PC-9 (cell line): ENCODE measurements at regions not wholly inside any gene's neighbourhood (a gene's known extent, or its start where the extent isn't known, plus 50 kb on each side); places are given as distances from the start of the nearest gene placed in this dataset.

Experiments
- BruUV-seq: library from RNA; stranded (reverse); fragments of 400-500 nt; replicated peaks from 2 replicates; lab custom pipeline; 2021; lab: Mats Ljungman, UMichigan
- CTCF ChIA-PET: fragments of 300-600 bp; sonication (Branson Sonifier 250); formaldehyde crosslinking; loops from one replicate; lab custom pipeline; 2022; ENCODE audit warnings: antibody characterized with exemption; lab: Charles Lee
- POLR2A ChIA-PET: fragments of 300-600 bp; sonication (Branson Sonifier 250); formaldehyde crosslinking; loops from one replicate; lab custom pipeline; 2022; ENCODE audit warnings: antibody characterized with exemption; ENCODE audit not compliant: unreplicated experiment; lab: Charles Lee
- DNase-seq, 2 experiments: peaks; one replicate each; pipeline versions ENCODE4 v3.0.0 to v3.0.0-alpha.2; 2015 to 2022; ENCODE audit warnings: mixed read lengths in 1 of 2
- H2AFZ ChIP-seq: fragments of 200-600 bp; sonication (generic); 2 replicates; pipeline ENCODE4 v1.8.1; 2017; ENCODE audit warnings: antibody characterized with exemption
- H3F3A ChIP-seq: fragments of 200-600 bp; sonication (generic); 2 replicates; pipeline ENCODE4 v1.8.1; 2017; ENCODE audit warnings: antibody characterized with exemption, mild to moderate bottlenecking, low read depth; ENCODE audit not compliant: insufficient read depth
- H3K27ac ChIP-seq: fragments of 200-600 bp; sonication (generic); 2 replicates; pipeline ENCODE4 v1.6.1; 2016; ENCODE audit warnings: mixed run types
- H3K27me3 ChIP-seq: fragments of 200-600 bp; sonication (generic); 2 replicates; pipeline ENCODE4 v1.6.1; 2016; ENCODE audit warnings: low read depth, mixed run types; ENCODE audit not compliant: insufficient read depth
- H3K36me3 ChIP-seq: fragments of 200-600 bp; sonication (generic); 2 replicates; pipeline ENCODE4 v1.6.1; 2016; ENCODE audit warnings: low read depth, mixed run types
- H3K4me1 ChIP-seq: fragments of 200-600 bp; sonication (generic); replicated peaks from 2 replicates; pipeline ENCODE4 v1.6.1; 2016; ENCODE audit warnings: mixed run types; ENCODE audit not compliant: insufficient read depth
- H3K4me2 ChIP-seq: fragments of 200-600 bp; sonication (generic); 2 replicates; pipeline ENCODE4 v1.6.1; 2017; ENCODE audit warnings: mixed run types
- H3K4me3 ChIP-seq: fragments of 200-600 bp; sonication (generic); 2 replicates; pipeline ENCODE4 v1.6.1; 2016; ENCODE audit warnings: mixed run types
- H3K79me2 ChIP-seq: fragments of 200-600 bp; sonication (generic); 2 replicates; pipeline ENCODE4 v1.6.1; 2017; ENCODE audit warnings: low read depth, mixed run types
- H3K9me2 ChIP-seq: fragments of 200-600 bp; sonication (generic); 2 replicates; pipeline ENCODE4 v1.8.1; 2017; ENCODE audit warnings: mild to moderate bottlenecking; ENCODE audit not compliant: insufficient read depth
- H3K9me3 ChIP-seq: fragments of 200-600 bp; sonication (generic); 2 replicates; pipeline ENCODE4 v1.8.1; 2016; ENCODE audit warnings: low read depth; ENCODE audit not compliant: insufficient read depth
- H4K20me1 ChIP-seq: fragments of 200-600 bp; sonication (generic); 2 replicates; pipeline ENCODE4 v1.8.1; 2017; ENCODE audit not compliant: insufficient read depth
- EZH2 ChIP-seq: fragments of 200-600 bp; sonication (generic); IDR thresholded peaks from 2 replicates; pipeline ENCODE4 v1.8.0; 2017; ENCODE audit warnings: antibody characterized with exemption, low read depth
- intact Hi-C: fragments of 100-400 bp; cut with micrococcal nuclease; formaldehyde crosslinking; loops from one replicate; pipeline ENCODE4 v1.10.0; 2022; ENCODE audit not compliant: unreplicated experiment
- TF ChIP-seq, protein P1 (sequence below): fragments of 200-600 bp; sonication (generic); conservative IDR thresholded peaks from 2 replicates; pipeline ENCODE4 v1.6.1; 2017; ENCODE audit warnings: mixed run types, antibody characterized with exemption, mild to moderate bottlenecking, moderate library complexity

DNA sequence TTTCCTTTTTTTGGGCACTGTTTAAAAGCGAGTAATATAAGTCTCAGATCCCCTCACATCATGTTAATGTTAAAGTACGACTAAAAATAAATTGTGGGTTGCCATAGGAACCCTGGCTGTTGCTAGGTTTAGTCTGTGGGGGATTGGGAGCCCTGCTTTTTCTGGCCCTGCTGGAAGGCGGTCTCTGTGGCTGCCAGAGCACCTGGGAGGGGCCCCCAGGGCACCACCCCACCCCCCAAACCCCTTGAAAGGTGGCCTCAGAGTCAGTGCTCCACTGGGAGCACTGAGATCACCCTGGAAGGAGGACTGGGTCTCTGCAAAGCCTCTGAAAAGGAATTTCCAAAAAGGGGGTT, 66.2 kb upstream of the NEURL1B start:
- H3K79me2 ChIP-seq, result no peaks in the 10 kb centered on the region
- H4K20me1 ChIP-seq, result no peaks in the 10 kb centered on the region
- H3K36me3 ChIP-seq, result no peaks in the 10 kb centered on the region
- H3K27me3 ChIP-seq, result peaks cover 50% of the 10 kb centered on the region
- intact Hi-C loops, result loop anchor here (5.0 kb wide), 1 partner anchor 1312 kb away; the partner anchor contains the start of gene CPEB4
- TF ChIP-seq, protein P1, sequence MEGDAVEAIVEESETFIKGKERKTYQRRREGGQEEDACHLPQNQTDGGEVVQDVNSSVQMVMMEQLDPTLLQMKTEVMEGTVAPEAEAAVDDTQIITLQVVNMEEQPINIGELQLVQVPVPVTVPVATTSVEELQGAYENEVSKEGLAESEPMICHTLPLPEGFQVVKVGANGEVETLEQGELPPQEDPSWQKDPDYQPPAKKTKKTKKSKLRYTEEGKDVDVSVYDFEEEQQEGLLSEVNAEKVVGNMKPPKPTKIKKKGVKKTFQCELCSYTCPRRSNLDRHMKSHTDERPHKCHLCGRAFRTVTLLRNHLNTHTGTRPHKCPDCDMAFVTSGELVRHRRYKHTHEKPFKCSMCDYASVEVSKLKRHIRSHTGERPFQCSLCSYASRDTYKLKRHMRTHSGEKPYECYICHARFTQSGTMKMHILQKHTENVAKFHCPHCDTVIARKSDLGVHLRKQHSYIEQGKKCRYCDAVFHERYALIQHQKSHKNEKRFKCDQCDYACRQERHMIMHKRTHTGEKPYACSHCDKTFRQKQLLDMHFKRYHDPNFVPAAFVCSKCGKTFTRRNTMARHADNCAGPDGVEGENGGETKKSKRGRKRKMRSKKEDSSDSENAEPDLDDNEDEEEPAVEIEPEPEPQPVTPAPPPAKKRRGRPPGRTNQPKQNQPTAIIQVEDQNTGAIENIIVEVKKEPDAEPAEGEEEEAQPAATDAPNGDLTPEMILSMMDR, result no peak
- no peak for TF ChIP-seq EZH2
- no TSS peak for BruUV-seq
- H3K4me1 ChIP-seq, result no peaks in the 10 kb centered on the region
- no peak overlapping the region for H3K4me3 ChIP-seq
- POLR2A ChIA-PET, result no interaction called here
- no peak overlapping the region for H2AFZ ChIP-seq
- no peaks in the 10 kb centered on the region for H3K9me2 ChIP-seq
- H3K9me3 ChIP-seq, result no peaks in the 10 kb centered on the region
- H3F3A ChIP-seq, result no peaks in the 10 kb centered on the region
- no peak overlapping the region for H3K4me2 ChIP-seq
- no peak for DNase-seq
- CTCF ChIA-PET, result interaction anchor here (0.6 kb wide), 1 partner anchor 190 kb away, joined by 18 read pairs; no protein-coding TSS in a partner anchor
- no peak overlapping the region for H3K27ac ChIP-seq

- intact Hi-C loops, result loop anchor here (5.0 kb wide), 1 partner anchor 1313 kb away; the partner anchor contains the start of gene CPEB4
- CTCF ChIA-PET, result interaction anchor here (0.6 kb wide), 1 partner anchor 189 kb away, joined by 18 read pairs; no protein-coding TSS in a partner anchor
- BruUV-seq, result no TSS peak
Measured at GRCh38 chr5:172573986-172574870, 66.8 kb upstream of the NEURL1B start.

GRCh38 chr5:172573120-172573882, 67.8 kb upstream of the NEURL1B start:
- Histone ChIP-seq H2AFZ (no peak overlapping the region), H3K36me3 (no peaks in the 10 kb centered on the region)
- POLR2A ChIA-PET, result no interaction called here

More at GRCh38 chr5:172573986-172574870, 66.8 kb upstream of the NEURL1B start:
- Histone ChIP-seq H3K36me3 (no peaks in the 10 kb centered on the region), H3K79me2 (no peaks in the 10 kb centered on the region), H3K4me2 (no peak overlapping the region), H2AFZ (no peak overlapping the region), H4K20me1 (no peaks in the 10 kb centered on the region), H3K4me3 (no peak overlapping the region), H3F3A (no peaks in the 10 kb centered on the region), H3K9me3 (no peaks in the 10 kb centered on the region), H3K4me1 (no peaks in the 10 kb centered on the region), H3K9me2 (no peaks in the 10 kb centered on the region), H3K27ac (no peak overlapping the region), H3K27me3 (peaks cover 50% of the 10 kb centered on the region)
- POLR2A ChIA-PET, result no interaction called here
- TF ChIP-seq, protein P1, result no peak
- no peak for TF ChIP-seq EZH2
- DNase-seq, result no peak

More at GRCh38 chr5:172573120-172573882, 67.8 kb upstream of the NEURL1B start:
- Histone ChIP-seq H3K79me2 (no peaks in the 10 kb centered on the region), H3F3A (no peaks in the 10 kb centered on the region), H3K9me2 (no peaks in the 10 kb centered on the region), H3K9me3 (no peaks in the 10 kb centered on the region), H3K27ac (no peak overlapping the region), H3K4me1 (no peaks in the 10 kb centered on the region), H4K20me1 (no peaks in the 10 kb centered on the region), H3K27me3 (peaks cover 43% of the 10 kb centered on the region), H3K4me2 (no peak overlapping the region), H3K4me3 (no peak overlapping the region)
- intact Hi-C loops, result loop anchor here (5.0 kb wide), 1 partner anchor 1314 kb away; the partner anchor contains the start of gene CPEB4
- DNase-seq, result no peak
- BruUV-seq, result no TSS peak
- TF ChIP-seq, protein P1, result no peak
- TF ChIP-seq EZH2, result no peak
- CTCF ChIA-PET, result interaction anchor here (0.6 kb wide), 1 partner anchor 125 kb away, joined by 3 read pairs; no protein-coding TSS in a partner anchor
